Colon (tissue), 2 donors: ENCODE measurements at regions not wholly inside any gene's neighbourhood (a gene's known extent, or its start where the extent isn't known, plus 50 kb on each side); places are given as distances from the start of the nearest gene placed in this dataset.
"Not testable (repeated sequence)": the region's sequence is repeated elsewhere in the genome, so short reads cannot be mapped to it uniquely, and the experiment has no call there.

Source experiments
- FAIRE-seq: peaks from 2 replicates; lab custom pipeline; 2012; peaks lifted over from hg19 to GRCh38; lab: Jason Lieb, UNC
- donor health status: control.
- donor health status: control.

- FAIRE-seq: no peak
These were observed 168.1 kb upstream of the MBNL1 start for GRCh38 chr3:152100491-152101132.

- FAIRE-seq: no peak
These were observed 166.3 kb upstream of the MBNL1 start for GRCh38 chr3:152102410-152102809.

GRCh38 chr3:152103257-152103656, 165.5 kb upstream of the MBNL1 start:
- no peak for FAIRE-seq

GRCh38 chr3:152104847-152105415, 163.8 kb upstream of the MBNL1 start:
- FAIRE-seq: no peak

GRCh38 chr3:152105446-152105845, 163.3 kb upstream of the MBNL1 start:
- FAIRE-seq: no peak

GRCh38 chr3:152109038-152109437, 159.7 kb upstream of the MBNL1 start:
- FAIRE-seq: no peak

GRCh38 chr3:152113413-152113812, 155.3 kb upstream of the MBNL1 start:
- no peak for FAIRE-seq

- FAIRE-seq: no peak
These were observed 154.6 kb upstream of the MBNL1 start for GRCh38 chr3:152113992-152114651.

- no peak for FAIRE-seq
These were observed 148.0 kb upstream of the MBNL1 start for GRCh38 chr3:152120601-152121269.

- no peak for FAIRE-seq
These were observed 147.5 kb upstream of the MBNL1 start for GRCh38 chr3:152121270-152121636.

GRCh38 chr3:152122851-152123250, 145.9 kb upstream of the MBNL1 start:
- FAIRE-seq: no peak

GRCh38 chr3:152123457-152123856, 145.3 kb upstream of the MBNL1 start:
- FAIRE-seq: no peak

- FAIRE-seq: no peak
These were observed 142.5 kb upstream of the MBNL1 start for GRCh38 chr3:152126260-152126659.

- no peak for FAIRE-seq
These were observed 141.7 kb upstream of the MBNL1 start for GRCh38 chr3:152127058-152127457.

- FAIRE-seq: no peak
These were observed 140.4 kb upstream of the MBNL1 start for GRCh38 chr3:152128356-152128755.

GRCh38 chr3:152139651-152140050, 129.1 kb upstream of the MBNL1 start:
- no peak for FAIRE-seq

- FAIRE-seq: no peak
These were observed 122.3 kb upstream of the MBNL1 start for GRCh38 chr3:152146461-152146860.

- no peak for FAIRE-seq
These were observed 121.0 kb upstream of the MBNL1 start for GRCh38 chr3:152147748-152148147.

- no peak for FAIRE-seq
These were observed 120.2 kb upstream of the MBNL1 start for GRCh38 chr3:152148579-152148978.

- no peak for FAIRE-seq
These were observed 118.9 kb upstream of the MBNL1 start for GRCh38 chr3:152149832-152150231.

GRCh38 chr3:152151216-152151876, 117.4 kb upstream of the MBNL1 start:
- no peak for FAIRE-seq

GRCh38 chr3:152151877-152152765, 116.6 kb upstream of the MBNL1 start:
- not testable (repeated sequence) for FAIRE-seq
